Hepatocyte (in vitro differentiated cells): ENCODE measurements at regions not wholly inside any gene's neighbourhood (a gene's known extent, or its start where the extent isn't known, plus 50 kb on each side); places are given as distances from the start of the nearest gene placed in this dataset.

Source experiments
- DNase-seq: peaks from one replicate; pipeline ENCODE4 v3.0.0-alpha.2; 2016; ENCODE audit warnings: low spot score
- H2AFZ ChIP-seq: fragments of 200-600 bp; sonication (generic); 2 replicates; pipeline ENCODE4 v1.6.0; 2016; ENCODE audit warnings: antibody characterized with exemption, mild to moderate bottlenecking
- H3K27ac ChIP-seq: fragments of 200-600 bp; sonication (generic); 2 replicates; pipeline ENCODE4 v1.5.1; 2016; ENCODE audit warnings: mild to moderate bottlenecking
- H3K27me3 ChIP-seq: fragments of 200-600 bp; sonication (generic); 2 replicates; pipeline ENCODE4 v1.6.1; 2016
- H3K36me3 ChIP-seq: fragments of 200-600 bp; sonication (generic); replicated peaks from 2 replicates; pipeline ENCODE4 v1.5.1; 2016; ENCODE audit warnings: low read depth; ENCODE audit not compliant: insufficient read depth
- H3K4me1 ChIP-seq: fragments of 200-600 bp; sonication (generic); 2 replicates; pipeline ENCODE4 v1.5.1; 2016; ENCODE audit warnings: mild to moderate bottlenecking, moderate library complexity; ENCODE audit not compliant: insufficient read depth
- H3K4me2 ChIP-seq: fragments of 200-600 bp; sonication (generic); 2 replicates; pipeline ENCODE4 v1.6.0; 2016
- H3K4me3 ChIP-seq: fragments of 200-600 bp; sonication (generic); 2 replicates; pipeline ENCODE4 v1.5.1; 2016; ENCODE audit warnings: mild to moderate bottlenecking
- H3K79me2 ChIP-seq: fragments of 200-600 bp; sonication (generic); 2 replicates; pipeline ENCODE4 v1.6.0; 2017; ENCODE audit warnings: mild to moderate bottlenecking
- H3K9me2 ChIP-seq: fragments of 200-600 bp; sonication (generic); replicated peaks from 2 replicates; pipeline ENCODE4 v1.6.0; 2017; ENCODE audit warnings: mild to moderate bottlenecking; ENCODE audit not compliant: insufficient read depth
- H3K9me3 ChIP-seq: fragments of 200-600 bp; sonication (generic); 2 replicates; pipeline ENCODE4 v1.5.1; 2016; ENCODE audit warnings: low read depth, mild to moderate bottlenecking
- H4K20me1 ChIP-seq: fragments of 200-600 bp; sonication (generic); 2 replicates; pipeline ENCODE4 v1.6.0; 2016; ENCODE audit warnings: mild to moderate bottlenecking; ENCODE audit not compliant: insufficient read depth, poor library complexity, severe bottlenecking
- EZH2 ChIP-seq: fragments of 200-600 bp; sonication (generic); IDR thresholded peaks from 2 replicates; pipeline ENCODE4 v1.6.1; 2016; ENCODE audit warnings: antibody characterized with exemption, mild to moderate bottlenecking, borderline replicate concordance
- EZH2phosphoT487 ChIP-seq: fragments of 200-600 bp; sonication (generic); IDR thresholded peaks from one replicate; pipeline ENCODE4 v1.6.1; 2018; ENCODE audit warnings: antibody characterized with exemption, mild to moderate bottlenecking, low read depth, moderate library complexity; ENCODE audit not compliant: unreplicated experiment, severe bottlenecking
- WGBS: methylation state at CpG from one replicate; pipeline ENCODE4 v1.1.6; 2016; ENCODE audit warnings: low lambda C conversion rate; ENCODE audit errors: missing lambda C conversion rate; 5-methylcytosine and 5-hydroxymethylcytosine counted together
- TF ChIP-seq, protein P1 (sequence below): fragments of 200-600 bp; sonication (generic); IDR thresholded peaks from 2 replicates; pipeline ENCODE4 v1.5.1; 2016; ENCODE audit warnings: antibody characterized with exemption, mild to moderate bottlenecking; ENCODE audit not compliant: poor library complexity

DNA sequence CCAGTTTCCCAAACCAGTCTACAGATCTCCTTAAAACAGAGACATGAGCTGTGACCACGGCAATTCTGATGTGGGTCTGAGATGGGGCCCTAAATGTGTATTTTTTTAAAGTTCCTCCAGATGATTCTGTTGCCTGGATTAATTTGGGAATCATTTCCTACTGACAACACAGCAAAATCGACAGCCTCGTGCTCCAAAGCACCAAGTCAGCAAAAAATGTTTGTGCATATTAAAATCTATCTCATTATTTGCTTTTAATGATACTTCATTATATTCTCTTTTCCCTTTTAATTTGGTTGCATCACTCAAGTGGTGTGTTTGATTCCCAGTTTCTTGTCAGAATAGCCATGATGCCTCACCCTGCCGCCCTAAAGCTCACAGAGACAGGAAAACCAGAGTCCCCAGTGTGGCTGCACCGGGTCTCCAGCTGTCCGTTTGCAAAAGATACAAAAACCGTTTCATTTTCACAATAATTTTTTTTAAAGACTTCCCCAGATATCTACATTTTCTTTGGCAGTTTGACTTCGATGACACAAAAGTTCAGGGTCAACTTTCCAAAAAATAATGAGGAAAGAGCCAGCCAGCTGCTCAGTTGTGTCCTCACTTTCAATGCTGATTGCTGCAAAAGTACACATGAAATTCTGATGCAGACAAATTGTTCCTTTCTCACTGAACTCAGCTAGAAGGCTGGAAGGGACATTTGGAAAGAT, 443.2 kb upstream of the ID2 start:
- no peak overlapping the region for H3K4me2 ChIP-seq
- no peak overlapping the region for H3K4me3 ChIP-seq
- H3K79me2 ChIP-seq = no peaks in the 10 kb centered on the region
- no peak overlapping the region for H3K27ac ChIP-seq
- no peaks in the 10 kb centered on the region for H3K4me1 ChIP-seq
- no peak for TF ChIP-seq EZH2
- TF ChIP-seq EZH2phosphoT487 = no peak
- TF ChIP-seq, protein P1, sequence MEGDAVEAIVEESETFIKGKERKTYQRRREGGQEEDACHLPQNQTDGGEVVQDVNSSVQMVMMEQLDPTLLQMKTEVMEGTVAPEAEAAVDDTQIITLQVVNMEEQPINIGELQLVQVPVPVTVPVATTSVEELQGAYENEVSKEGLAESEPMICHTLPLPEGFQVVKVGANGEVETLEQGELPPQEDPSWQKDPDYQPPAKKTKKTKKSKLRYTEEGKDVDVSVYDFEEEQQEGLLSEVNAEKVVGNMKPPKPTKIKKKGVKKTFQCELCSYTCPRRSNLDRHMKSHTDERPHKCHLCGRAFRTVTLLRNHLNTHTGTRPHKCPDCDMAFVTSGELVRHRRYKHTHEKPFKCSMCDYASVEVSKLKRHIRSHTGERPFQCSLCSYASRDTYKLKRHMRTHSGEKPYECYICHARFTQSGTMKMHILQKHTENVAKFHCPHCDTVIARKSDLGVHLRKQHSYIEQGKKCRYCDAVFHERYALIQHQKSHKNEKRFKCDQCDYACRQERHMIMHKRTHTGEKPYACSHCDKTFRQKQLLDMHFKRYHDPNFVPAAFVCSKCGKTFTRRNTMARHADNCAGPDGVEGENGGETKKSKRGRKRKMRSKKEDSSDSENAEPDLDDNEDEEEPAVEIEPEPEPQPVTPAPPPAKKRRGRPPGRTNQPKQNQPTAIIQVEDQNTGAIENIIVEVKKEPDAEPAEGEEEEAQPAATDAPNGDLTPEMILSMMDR = no peak
- H2AFZ ChIP-seq = no peak overlapping the region
- H3K36me3 ChIP-seq = no peaks in the 10 kb centered on the region
- H3K9me3 ChIP-seq = no peaks in the 10 kb centered on the region
- no peaks in the 10 kb centered on the region for H3K27me3 ChIP-seq
- 84% methylated on average over 8 of the region's 8 CpGs for WGBS
- DNase-seq = no peak
- H3K9me2 ChIP-seq = no peaks in the 10 kb centered on the region
- H4K20me1 ChIP-seq = no peaks in the 10 kb centered on the region

DNA sequence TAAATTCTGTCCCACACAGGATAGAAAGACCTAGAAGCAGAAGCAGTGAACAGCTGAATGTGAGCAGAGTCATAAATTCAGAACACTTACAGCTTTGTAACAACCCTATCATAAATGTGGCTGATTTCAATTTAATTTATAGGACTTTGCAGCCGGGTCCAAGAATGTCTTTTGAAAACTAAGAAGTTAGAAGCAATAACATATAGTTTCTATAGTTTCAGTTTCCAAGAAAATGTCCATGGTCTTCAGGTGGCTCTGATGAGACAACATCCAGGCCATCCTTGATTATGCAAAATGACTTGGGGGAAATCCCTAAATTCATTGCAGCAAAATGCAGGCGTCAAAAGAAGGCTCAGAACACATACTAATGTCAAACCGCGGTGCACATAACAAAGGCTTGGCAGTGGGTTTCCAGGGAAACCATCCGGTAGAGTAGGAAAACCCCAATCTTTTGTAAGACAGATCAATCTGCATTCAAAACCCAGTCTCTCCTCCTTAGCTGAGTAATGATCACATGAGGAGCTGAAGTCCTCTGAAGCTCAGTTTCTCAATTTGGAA, 442.2 kb upstream of the ID2 start:
- Histone ChIP-seq H3K4me2 (no peak overlapping the region), H2AFZ (no peak overlapping the region), H3K27ac (no peak overlapping the region), H3K36me3 (no peaks in the 10 kb centered on the region), H3K9me2 (no peaks in the 10 kb centered on the region), H3K4me3 (no peak overlapping the region), H3K79me2 (no peaks in the 10 kb centered on the region), H4K20me1 (no peaks in the 10 kb centered on the region), H3K27me3 (no peaks in the 10 kb centered on the region), H3K4me1 (no peaks in the 10 kb centered on the region), H3K9me3 (no peaks in the 10 kb centered on the region)
- no peak for TF ChIP-seq EZH2phosphoT487
- 52% methylated on average over 5 of the region's 5 CpGs for WGBS
- DNase-seq = no peak

DNA sequence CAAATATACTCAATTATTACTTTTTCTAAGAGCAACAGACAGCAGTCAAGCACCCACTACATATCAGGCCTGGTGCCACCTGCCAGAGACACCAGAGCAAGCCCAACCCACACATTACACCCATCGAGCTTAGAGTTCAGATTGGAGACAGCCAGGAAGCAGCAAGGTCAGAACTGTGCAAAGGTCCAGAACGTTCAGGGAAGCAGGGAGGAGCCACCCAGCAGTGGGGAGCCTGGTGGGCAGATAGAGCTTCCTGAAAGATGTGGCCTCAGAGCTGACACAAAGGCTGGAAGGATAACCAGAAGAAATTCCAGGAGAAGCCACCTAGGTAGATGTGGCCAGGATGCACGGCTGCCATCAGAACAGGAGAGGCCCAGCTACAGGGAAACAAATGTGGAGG, 440.5 kb upstream of the ID2 start:
- WGBS = 70% methylated on average over 3 of the region's 3 CpGs
- H3K9me3 ChIP-seq = no peaks in the 10 kb centered on the region

DNA sequence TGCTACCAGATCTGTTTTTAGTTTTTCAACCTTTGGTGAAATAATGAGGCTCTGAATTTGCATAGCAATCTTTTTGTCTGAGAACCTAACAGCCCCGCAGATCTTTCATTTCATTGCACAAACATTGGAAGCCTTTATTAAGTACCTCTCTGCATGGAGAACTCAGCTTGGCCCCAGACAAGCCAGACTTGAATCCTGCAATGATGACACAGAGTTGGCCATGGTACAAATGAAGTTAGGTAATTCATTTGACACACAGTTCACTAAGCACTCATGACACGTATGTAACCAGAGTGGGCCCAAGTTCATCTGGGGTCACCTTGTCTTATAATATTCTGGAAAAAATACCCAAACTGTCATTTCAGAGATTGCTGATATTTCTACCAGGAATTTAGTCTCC, 439.1 kb upstream of the ID2 start:
- Histone ChIP-seq H3K9me2 (no peaks in the 10 kb centered on the region), H3K4me1 (no peaks in the 10 kb centered on the region), H3K9me3 (no peaks in the 10 kb centered on the region), H2AFZ (no peak overlapping the region), H3K27ac (no peak overlapping the region), H3K36me3 (no peaks in the 10 kb centered on the region), H3K79me2 (no peaks in the 10 kb centered on the region), H4K20me1 (no peaks in the 10 kb centered on the region), H3K4me3 (no peak overlapping the region), H3K4me2 (no peak overlapping the region), H3K27me3 (no peaks in the 10 kb centered on the region)
- no peak for TF ChIP-seq EZH2phosphoT487
- TF ChIP-seq, protein P1 = no peak
- 81% methylated on average over 2 of the region's 2 CpGs for WGBS
- no peak for DNase-seq

More for the DNA sequence above, 440.5 kb upstream of the ID2 start:
- Histone ChIP-seq H3K27ac (no peak overlapping the region), H3K79me2 (no peaks in the 10 kb centered on the region), H3K4me1 (no peaks in the 10 kb centered on the region), H3K4me3 (no peak overlapping the region), H2AFZ (no peak overlapping the region), H3K36me3 (no peaks in the 10 kb centered on the region), H3K9me2 (no peaks in the 10 kb centered on the region), H4K20me1 (no peaks in the 10 kb centered on the region), H3K27me3 (no peaks in the 10 kb centered on the region), H3K4me2 (no peak overlapping the region)
- TF ChIP-seq EZH2phosphoT487 (no peak), EZH2 (no peak)
- TF ChIP-seq, protein P1 = no peak
- no peak for DNase-seq
